GM18505 (cell line): ENCODE measurements at regions not wholly inside any gene's neighbourhood (a gene's known extent, or its start where the extent isn't known, plus 50 kb on each side); places are given as distances from the start of the nearest gene placed in this dataset.
"Not testable (repeated sequence)": the region's sequence is repeated elsewhere in the genome, so short reads cannot be mapped to it uniquely, and the experiment has no call there.

Source experiments
- ATAC-seq: cut with Tn5 transposase; IDR thresholded peaks from one replicate; pipeline ENCODE4 v1.9.1; 2021; ENCODE audit not compliant: unreplicated experiment
- POLR2A ChIP-seq: IDR thresholded peaks from 4 replicates; pipeline ENCODE4 v1.6.1; 2011; ENCODE audit warnings: borderline replicate concordance; ENCODE audit not compliant: insufficient read depth, insufficient read length; ENCODE audit errors: extremely low read depth

DNA sequence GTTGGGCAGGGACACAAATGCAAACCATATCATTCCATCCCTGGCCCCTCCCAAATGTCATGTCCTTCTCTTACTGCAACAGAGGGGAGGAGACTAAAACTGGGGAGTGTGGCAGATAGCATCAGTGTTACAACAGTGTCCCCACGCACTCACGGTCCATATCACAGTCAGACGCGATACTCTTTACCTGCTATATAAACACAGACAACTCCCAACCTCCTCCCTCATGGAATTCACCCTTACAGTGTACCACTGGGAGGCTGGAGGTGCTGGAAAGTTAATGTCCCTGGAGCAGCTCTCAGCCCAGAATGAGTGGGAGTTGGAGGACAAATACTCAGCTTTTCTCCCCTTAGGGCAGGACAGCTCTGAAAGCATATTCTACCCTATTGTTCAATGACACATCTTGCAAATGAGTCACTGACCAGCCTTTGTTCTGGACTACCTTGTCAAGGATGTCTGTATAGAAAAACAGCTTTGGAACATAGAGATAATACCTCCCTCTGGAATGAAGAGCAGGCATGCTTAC, 445.9 kb downstream of the SETD4 start:
- TF ChIP-seq POLR2A: no peak
- no peak for ATAC-seq

DNA sequence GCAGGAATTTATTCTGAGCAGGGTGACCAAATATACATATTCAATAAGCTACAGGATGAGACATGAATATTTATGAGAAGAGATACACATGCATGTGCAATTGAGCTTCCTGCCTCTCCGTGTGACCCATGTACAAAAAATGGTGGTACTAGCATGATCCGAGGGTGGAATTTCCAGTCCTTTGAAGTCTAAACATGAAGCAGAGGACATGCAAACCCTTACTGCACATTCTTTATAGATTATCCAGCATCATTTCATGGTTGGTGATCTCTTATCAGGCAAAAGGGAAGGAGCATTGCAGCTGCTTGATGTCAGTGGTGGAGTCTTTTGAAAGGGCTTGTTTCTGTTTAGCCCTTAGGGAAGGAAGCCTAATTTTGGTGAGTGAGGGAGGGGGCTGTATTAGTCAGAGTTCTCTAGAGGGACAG, 448.6 kb downstream of the SETD4 start:
- no peak for TF ChIP-seq POLR2A
- no peak for ATAC-seq

DNA sequence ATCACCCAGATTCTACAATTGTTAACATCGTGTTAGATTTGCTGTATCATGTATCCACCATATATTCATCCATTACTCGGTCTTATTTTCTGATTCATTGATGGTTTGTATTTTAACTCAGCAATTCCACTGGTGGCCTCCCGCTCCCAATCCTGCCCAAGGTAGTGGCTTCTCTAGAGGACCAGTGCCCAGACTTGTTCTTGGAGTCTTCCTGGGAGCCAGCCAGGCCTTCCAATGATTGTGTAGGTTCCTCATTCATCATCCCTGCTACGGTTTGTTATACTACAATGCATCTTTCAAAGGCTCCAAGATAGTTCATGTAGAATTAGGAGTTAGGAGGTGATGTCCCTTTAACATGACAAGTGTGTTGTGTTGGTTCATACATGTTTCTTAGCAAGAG, 451.1 kb downstream of the SETD4 start:
- no peak for ATAC-seq
- TF ChIP-seq POLR2A: no peak

DNA sequence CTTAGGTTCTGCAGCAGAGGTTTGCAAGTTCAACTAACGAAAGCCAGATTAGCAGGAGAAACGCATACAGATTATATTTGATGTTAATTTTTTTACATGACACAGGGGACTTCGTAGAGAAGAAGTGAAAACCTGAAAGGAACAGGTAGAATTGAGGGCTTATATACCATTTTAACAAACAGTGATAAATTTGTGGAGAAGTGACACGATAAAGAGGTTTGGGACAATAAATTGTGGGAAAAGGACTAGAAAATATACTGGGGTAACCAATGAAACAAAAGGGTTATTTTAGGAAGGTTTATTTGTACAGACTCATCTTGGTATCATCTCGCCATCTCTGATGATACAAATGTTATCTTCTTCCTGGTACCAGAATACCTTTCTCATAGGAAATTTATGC, 452.9 kb downstream of the SETD4 start:
- no peak for TF ChIP-seq POLR2A
- ATAC-seq: no peak

DNA sequence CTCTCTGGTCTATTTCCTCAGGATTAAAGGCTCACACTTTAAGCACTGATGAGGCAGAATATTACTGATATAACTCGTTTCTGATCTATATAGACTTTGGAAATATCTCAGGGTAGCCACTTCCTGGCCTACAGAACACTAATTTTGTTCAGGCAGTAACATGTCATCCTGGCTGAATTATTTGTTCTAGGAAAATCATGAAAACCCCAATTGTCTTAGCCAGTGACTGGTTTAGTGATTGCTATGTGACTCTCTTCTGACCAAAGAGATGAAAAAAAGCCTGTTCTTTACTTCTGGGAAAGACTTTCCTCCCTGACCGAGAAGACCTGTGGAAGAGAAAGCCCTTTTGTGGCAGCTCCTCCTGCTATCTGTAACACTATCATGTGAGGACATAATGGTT, 453.7 kb downstream of the SETD4 start:
- no peak for ATAC-seq
- TF ChIP-seq POLR2A: no peak

DNA sequence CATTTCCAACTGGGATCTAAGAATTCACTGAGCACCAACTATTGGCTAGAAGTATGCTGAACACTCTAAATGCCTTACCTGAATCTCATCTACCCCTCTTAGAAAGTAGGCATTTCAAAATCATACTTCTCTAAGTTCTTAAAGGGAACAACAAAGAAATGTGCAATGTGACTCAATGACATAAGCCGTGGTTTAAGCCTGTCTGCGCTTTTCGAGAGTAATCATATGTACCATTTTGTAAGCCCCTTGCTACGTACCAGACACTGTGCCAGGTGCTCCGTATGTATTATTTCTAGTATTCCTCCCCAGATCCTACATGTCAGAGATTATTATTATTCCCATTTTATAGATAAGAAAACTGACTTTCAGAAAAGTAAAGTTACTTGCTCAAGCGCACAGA, 454.2 kb downstream of the SETD4 start:
- no peak for ATAC-seq
- TF ChIP-seq POLR2A: no peak

DNA sequence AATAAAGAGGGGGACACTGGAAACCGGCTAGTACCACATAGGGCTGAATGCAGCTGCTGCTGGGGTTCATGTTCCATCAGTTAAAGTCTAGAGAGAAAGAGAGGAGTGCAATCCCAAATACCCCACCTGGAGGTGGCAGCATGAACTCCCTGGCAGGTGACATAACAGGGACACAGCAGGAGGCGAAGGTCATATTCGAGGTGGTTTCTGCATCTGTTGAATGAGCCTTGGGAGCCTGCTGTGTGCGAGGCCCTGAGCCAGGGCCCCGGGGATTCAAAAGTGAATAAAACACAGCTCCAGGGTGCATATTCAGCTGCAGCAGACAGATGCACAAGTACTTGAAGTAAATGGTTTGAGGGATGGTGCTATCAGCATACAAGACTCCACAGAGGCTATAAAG, 456.8 kb downstream of the SETD4 start:
- no peak for ATAC-seq
- no peak for TF ChIP-seq POLR2A

DNA sequence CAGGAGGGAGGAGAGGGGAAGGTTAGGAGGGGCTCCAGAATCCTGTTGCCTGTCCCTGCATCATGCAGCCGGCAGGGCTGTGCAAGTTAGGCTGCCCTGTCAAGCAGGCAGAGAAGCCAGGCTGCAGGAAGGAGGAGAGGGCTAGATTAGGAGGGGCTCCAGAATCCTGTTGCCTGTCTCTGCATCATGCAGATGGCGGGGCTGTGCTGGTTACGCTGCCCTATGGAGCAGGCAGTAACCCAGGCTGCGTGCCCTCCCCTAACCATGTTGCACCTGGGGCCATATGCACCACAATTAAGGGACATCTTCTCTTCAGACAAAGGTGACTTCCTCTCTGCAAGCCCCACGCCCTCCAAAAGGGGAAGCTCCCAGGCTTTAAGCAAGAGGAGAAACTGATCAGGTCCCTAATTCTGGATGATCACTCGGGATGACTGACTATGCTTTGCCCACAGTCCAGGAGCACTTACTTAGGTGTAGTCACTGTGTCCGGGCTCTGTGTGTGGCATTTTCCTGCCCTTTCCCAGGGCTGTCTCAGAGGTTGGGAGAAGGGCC, 457.4 kb downstream of the SETD4 start:
- no peak for ATAC-seq

DNA sequence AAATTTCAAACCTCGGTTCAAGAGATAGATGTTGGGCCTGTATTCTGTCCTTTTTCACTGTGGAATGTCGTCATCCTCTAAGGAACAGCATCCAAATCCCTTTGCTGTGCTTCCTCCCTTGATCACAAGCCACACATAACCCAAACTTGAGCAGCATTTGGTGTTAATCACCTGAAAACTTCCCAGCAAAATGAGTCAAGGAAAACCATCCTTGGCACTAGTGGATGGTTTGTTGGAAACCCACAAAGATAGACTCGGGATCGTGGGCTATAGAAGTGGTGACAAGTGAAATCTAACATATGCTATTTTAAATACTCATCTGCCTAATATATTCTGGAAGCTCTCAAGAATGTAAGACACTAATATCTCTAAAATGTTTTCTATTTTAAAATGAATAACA, 459.1 kb downstream of the SETD4 start:
- TF ChIP-seq POLR2A: no peak
- ATAC-seq: no peak

More for the DNA sequence above, 457.4 kb downstream of the SETD4 start:
- TF ChIP-seq POLR2A: no peak

DNA sequence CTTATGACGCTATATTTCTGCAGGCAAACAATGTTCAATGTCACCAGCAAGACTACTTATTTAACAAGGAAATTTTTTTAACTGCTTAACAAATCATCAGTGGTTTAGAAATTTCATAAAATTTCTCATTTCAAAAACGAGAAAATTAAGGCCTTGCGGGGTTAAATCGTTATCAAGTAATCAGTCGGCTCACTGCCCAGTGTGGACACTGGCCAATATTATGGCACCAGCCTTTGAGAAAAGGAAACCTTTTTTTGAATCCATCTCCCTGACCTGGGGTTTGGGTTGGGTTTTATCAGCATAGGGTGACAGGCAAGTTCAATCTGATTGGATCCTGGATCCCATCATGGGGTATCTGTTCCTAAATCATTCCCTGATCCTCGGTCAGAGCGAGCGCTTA, 461.2 kb downstream of the SETD4 start:
- ATAC-seq: no peak
- TF ChIP-seq POLR2A: no peak

DNA sequence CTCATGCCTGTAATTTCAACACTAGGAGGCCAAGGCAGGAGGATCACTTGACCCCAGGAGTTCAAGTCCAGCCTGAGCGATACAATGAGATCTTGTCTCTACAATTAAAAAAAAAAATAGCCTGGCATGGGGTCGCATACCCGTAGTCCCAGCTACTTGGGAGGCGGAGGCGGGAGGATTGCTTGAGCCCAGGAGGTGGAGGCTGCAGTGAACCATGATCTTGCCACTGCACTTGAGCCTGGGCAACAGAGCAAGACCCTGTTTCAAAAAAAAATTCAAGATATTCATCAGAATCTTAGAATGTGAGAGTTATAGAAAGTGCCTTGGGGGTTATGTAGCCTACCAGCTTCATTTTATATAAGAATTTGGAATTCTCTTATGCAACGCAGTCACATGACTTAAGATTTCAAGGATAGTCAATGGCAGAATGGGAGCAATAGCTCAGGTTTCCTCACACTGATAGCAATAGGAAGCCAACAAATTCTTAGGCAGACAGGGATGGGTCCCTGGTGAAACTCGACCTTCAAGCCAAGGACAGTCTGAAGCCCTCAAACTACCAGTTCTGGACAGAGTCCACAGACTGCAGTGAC, 462.5 kb downstream of the SETD4 start:
- TF ChIP-seq POLR2A: no peak
- no peak for ATAC-seq

DNA sequence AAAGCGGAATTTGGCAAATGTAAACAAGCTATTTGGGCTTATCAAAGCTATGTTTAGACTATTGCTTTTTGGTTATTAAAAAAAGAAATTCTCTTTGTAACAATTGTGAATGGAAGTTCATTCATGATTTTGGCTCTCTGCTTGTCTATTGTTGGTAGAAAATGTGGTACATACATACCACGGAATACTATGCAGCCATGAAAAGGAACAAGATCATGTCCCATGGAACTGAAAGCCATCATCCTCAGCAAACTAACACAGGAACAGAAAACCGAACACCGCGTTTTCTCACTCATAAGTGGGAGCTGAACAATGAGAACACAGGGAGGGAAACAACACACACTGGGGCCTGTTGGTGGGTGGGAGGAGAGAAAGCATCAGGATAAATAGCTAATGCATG, 465.4 kb downstream of the SETD4 start:
- no peak for TF ChIP-seq POLR2A
- ATAC-seq: no peak

DNA sequence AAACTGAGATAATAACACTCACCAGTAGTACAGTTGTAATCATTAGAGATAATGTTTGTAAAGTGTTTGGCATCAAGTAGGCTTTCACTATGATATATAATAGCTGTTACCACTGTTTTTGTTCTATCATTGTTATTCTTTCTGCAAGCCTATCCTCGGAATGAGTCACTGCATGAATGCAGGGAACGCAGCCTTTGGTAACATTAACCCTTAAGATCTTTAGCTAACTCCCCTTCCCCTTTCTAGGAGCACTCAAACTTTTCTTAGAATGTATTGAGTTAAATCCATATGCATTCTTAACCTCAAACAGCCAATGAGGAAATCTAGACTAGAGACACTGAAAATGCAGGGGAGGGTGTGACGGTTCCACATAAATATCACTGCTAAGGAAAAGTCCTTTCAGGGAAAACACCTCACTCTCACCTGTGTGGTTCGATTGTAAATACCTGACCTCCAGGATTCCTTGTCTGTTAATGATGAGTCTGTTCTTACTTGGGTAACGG, 467.3 kb downstream of the SETD4 start:
- TF ChIP-seq POLR2A: no peak
- ATAC-seq: no peak

DNA sequence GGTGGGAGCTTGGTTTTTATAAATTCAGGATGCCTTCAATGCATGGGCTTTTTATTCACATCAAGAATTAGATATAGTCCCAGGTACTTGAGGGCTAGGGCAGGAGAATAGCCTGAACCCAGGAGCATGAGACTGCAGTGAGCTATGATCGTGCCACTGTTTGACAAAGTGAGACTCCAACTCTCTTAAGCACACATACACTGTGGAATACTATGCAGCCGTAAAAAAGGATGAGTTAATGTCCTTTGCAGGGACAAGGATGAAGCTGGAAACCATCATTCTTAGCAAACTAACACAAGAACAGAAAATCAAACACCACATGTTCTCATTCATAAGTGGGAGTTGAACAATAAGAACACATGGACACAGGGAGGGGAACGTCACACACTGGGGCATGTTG, 470.0 kb downstream of the SETD4 start:
- ATAC-seq: not testable (repeated sequence)

DNA sequence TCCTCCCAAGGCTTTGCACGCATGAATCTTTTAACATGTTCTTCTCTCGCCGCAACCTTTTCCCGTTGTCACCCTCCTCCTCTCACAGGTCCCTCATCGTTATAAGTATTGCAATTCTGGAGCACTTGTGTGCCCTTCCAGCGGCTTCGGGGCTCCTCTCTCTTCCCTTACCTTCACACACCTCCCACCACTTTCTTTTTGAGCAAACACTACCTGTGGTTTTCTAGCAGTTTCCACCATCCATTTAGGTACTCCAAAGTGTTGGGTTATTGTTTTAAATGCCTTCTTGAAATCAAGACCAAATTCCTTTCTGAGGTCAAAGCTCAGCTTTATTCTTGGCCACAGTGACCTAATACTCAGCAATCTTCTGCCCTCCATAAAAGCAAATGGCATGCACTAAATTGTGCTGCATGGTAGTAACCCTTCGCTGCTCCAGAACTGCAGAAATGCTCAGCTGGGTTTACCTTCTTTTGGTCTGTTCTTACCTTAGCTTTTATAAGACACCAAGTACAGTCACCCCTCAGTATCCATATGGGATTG, 472.4 kb downstream of the SETD4 start:
- no peak for ATAC-seq

DNA sequence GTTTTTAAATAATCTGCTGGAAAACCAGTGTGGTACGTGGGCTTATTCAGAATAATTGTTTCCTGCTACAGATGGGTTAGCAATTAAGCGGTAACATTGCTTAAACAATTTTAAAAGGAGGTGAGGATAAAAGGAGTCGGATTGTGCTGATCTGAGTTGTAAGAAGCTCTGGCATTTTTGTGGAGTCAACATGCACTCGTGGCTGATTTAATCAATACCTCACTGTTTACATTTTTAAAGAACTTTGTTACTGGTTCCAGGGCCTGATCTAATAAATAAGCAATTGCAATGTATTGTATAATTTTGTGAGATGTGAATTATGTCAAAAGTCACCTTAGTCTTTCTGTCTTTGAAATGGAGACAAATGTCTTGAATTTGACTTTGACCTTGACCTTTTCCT, 474.0 kb downstream of the SETD4 start:
- no peak for TF ChIP-seq POLR2A
- ATAC-seq: no peak

More for the DNA sequence above, 472.4 kb downstream of the SETD4 start:
- TF ChIP-seq POLR2A: no peak
